ENCODE measurements at regions not wholly inside any gene's neighbourhood (a gene's known extent, or its start where the extent isn't known, plus 50 kb on each side); places are given as distances from the start of the nearest gene placed in this dataset.

DNA sequence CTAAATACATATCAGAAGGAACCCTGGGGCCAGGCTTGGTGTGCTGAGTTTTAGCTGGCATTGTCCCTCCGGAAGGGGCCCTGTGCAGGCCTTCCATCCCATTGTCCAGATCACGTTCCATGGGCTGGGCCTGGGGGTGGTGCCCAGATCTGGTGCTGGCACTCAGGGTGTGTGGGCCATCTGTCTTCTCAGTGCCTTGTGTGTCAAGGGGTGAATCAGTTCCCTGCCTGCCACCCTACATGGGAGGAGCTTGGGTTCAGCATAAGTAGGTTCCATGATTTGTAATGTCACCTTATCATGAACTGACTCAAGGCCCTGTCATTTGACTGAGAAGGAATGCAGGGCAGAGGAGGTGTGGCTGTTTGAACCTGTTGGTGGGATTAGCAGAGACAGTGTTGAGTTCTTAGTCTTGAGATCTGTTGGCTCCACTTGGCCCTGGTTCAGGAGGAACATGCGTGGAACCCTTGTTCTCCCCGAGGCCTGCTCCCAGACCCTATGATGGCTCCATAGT lies 176.8 kb downstream of the MACROH2A1 start:
- Histone ChIP-seq H3K4ac (ENCODE audit: low read depth, low read length) (no peak overlapping the region), H4K5ac (ENCODE audit: low read length) (no peak overlapping the region), H2BK5ac (ENCODE audit: low read length) (no peak overlapping the region), H3K18ac (ENCODE audit: low read length) (no peak overlapping the region), H3K4me3 (ENCODE audit: low read length) (no peak overlapping the region), H3K4me1 (ENCODE audit: control insufficient read depth, low read depth, low read length) (no peaks in the 10 kb centered on the region), H3K36me3 (ENCODE audit: control insufficient read depth, insufficient read depth, low read length) (no peaks in the 10 kb centered on the region), H3K9ac (ENCODE audit: low read length) (no peak overlapping the region), H3K56ac (ENCODE audit: low read length) (no peak overlapping the region), H3K27ac (ENCODE audit: low read depth, low read length) (no peak overlapping the region), H3K23ac (ENCODE audit: low read length) (no peak overlapping the region), H2BK120ac (ENCODE audit: low read depth, low read length) (no peak overlapping the region), H3K4me2 (ENCODE audit: low read length) (no peak overlapping the region), H4K8ac (ENCODE audit: low read depth, low read length) (no peak overlapping the region), H2BK15ac (replicated peaks; ENCODE audit: low read depth) (no peak overlapping the region), H2AK5ac (ENCODE audit: low read length) (no peak overlapping the region), H3K27me3 (ENCODE audit: insufficient read depth, low read length, poor library complexity) (no peaks in the 10 kb centered on the region), H3K79me1 (ENCODE audit: low read length) (no peaks in the 10 kb centered on the region), H3K79me2 (ENCODE audit: control insufficient read depth, insufficient read depth, low read length) (no peaks in the 10 kb centered on the region)
- WGBS (ENCODE audit: extremely low coverage, insufficient coverage, low lambda C conversion rate), result no CpG with 5 or more reads among the region's 4 CpGs
- no peak for DNase-seq

- H3K4me2 ChIP-seq (ENCODE audit: low read length), result no peak overlapping the region
- no peak overlapping the region for H3K23ac ChIP-seq (ENCODE audit: low read length)
- H3K79me1 ChIP-seq (ENCODE audit: low read length), result no peaks in the 10 kb centered on the region
- no peaks in the 10 kb centered on the region for H3K36me3 ChIP-seq (ENCODE audit: control insufficient read depth, insufficient read depth, low read length)
- H4K8ac ChIP-seq (ENCODE audit: low read depth, low read length), result no peak overlapping the region
- no peak overlapping the region for H2BK5ac ChIP-seq (ENCODE audit: low read length)
- no CpG with 5 or more reads among the region's 2 CpGs for WGBS (ENCODE audit: extremely low coverage, insufficient coverage, low lambda C conversion rate)
- no peak overlapping the region for H3K18ac ChIP-seq (ENCODE audit: low read length)
- no peaks in the 10 kb centered on the region for H3K27me3 ChIP-seq (ENCODE audit: insufficient read depth, low read length, poor library complexity)
- no peak overlapping the region for H2AK5ac ChIP-seq (ENCODE audit: low read length)
- no peak for DNase-seq
- no peak overlapping the region for H3K56ac ChIP-seq (ENCODE audit: low read length)
- no peaks in the 10 kb centered on the region for H3K79me2 ChIP-seq (ENCODE audit: control insufficient read depth, insufficient read depth, low read length)
- H3K4me3 ChIP-seq (ENCODE audit: low read length), result no peak overlapping the region
- no peak overlapping the region for H3K9ac ChIP-seq (ENCODE audit: low read length)
- H2BK15ac ChIP-seq (replicated peaks; ENCODE audit: low read depth), result no peak overlapping the region
- no peaks in the 10 kb centered on the region for H3K4me1 ChIP-seq (ENCODE audit: control insufficient read depth, low read depth, low read length)
- H3K4ac ChIP-seq (ENCODE audit: low read depth, low read length), result no peak overlapping the region
- H3K27ac ChIP-seq (ENCODE audit: low read depth, low read length), result no peak overlapping the region
- H4K5ac ChIP-seq (ENCODE audit: low read length), result no peak overlapping the region
- no peak overlapping the region for H2BK120ac ChIP-seq (ENCODE audit: low read depth, low read length)
These were observed 177.3 kb downstream of the MACROH2A1 start for GRCh38 chr5:135221696-135222095.

DNA sequence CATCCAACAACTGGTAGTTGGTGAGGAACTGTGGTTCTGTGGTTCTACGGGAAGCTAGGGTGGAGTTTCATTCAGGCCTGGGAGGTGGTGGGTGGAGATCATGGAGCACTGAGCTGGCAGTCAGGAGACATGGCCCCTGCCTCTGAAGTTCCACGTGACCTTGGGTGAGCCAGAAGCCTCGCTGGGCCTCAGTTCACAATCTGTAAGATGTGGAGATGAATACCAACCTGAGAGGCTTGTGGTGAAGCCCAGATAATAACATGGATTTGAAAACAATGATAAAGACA lies 177.9 kb downstream of the MACROH2A1 start:
- no peaks in the 10 kb centered on the region for H3K4me1 ChIP-seq (ENCODE audit: control insufficient read depth, low read depth, low read length)
- H3K4me2 ChIP-seq (ENCODE audit: low read length), result no peak overlapping the region
- no peak overlapping the region for H2BK5ac ChIP-seq (ENCODE audit: low read length)
- H3K9ac ChIP-seq (ENCODE audit: low read length), result no peak overlapping the region
- no peaks in the 10 kb centered on the region for H3K36me3 ChIP-seq (ENCODE audit: control insufficient read depth, insufficient read depth, low read length)
- H3K23ac ChIP-seq (ENCODE audit: low read length), result no peak overlapping the region
- H3K27me3 ChIP-seq (ENCODE audit: insufficient read depth, low read length, poor library complexity), result no peaks in the 10 kb centered on the region
- no peak overlapping the region for H3K4ac ChIP-seq (ENCODE audit: low read depth, low read length)
- WGBS (ENCODE audit: extremely low coverage, insufficient coverage, low lambda C conversion rate), result no CpG with 5 or more reads among the region's 3 CpGs
- H2BK120ac ChIP-seq (ENCODE audit: low read depth, low read length), result no peak overlapping the region
- H3K4me3 ChIP-seq (ENCODE audit: low read length), result no peak overlapping the region
- H2AK5ac ChIP-seq (ENCODE audit: low read length), result no peak overlapping the region
- no peaks in the 10 kb centered on the region for H3K79me2 ChIP-seq (ENCODE audit: control insufficient read depth, insufficient read depth, low read length)
- no peak overlapping the region for H2BK15ac ChIP-seq (replicated peaks; ENCODE audit: low read depth)
- H3K18ac ChIP-seq (ENCODE audit: low read length), result no peak overlapping the region
- no peaks in the 10 kb centered on the region for H3K79me1 ChIP-seq (ENCODE audit: low read length)
- no peak overlapping the region for H4K5ac ChIP-seq (ENCODE audit: low read length)
- no peak for DNase-seq
- no peak overlapping the region for H4K8ac ChIP-seq (ENCODE audit: low read depth, low read length)
- no peak overlapping the region for H3K56ac ChIP-seq (ENCODE audit: low read length)
- H3K27ac ChIP-seq (ENCODE audit: low read depth, low read length), result no peak overlapping the region

DNA sequence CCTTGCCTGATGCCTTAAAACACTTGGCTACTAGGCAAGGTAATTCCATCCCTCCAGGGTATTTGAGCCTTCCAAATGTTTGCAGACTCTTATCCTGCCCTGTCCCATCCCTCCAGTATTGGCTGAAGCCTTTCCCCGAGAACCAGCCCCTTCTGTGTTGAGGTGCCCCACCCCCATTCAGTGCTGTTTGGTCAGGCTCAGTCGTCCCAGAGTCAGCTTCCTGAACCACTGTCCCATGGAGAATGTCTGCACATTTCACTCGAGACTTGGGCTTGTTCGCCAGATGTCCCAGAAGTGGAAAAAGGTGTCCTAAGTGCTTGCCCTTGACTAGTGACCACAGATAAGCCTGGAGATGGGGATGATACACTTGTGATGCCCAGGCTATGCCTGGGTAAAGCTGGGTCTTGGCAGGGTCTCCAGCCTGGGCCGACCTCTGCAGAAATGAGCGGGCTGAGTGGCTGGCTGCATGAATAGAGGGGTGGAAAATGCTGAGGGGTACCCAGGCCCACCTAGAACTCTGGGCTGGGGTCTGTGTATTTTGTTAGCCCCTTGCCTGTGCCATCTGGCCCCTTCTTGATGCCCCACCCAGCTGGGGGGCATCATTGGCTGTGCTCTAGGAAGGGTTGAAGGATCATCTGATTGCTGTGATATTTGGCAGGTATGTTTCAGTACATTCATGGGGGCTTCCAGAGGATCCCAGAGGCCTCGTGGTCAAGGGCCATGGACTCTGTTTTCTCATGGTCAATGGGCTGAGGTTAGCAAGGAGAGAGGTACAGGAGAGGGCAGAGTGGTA lies 178.4 kb downstream of the MACROH2A1 start:
- no CpG with 5 or more reads among the region's 7 CpGs for WGBS (ENCODE audit: extremely low coverage, insufficient coverage, low lambda C conversion rate)
- H2AK5ac ChIP-seq (ENCODE audit: low read length), result no peak overlapping the region
- no peak overlapping the region for H3K23ac ChIP-seq (ENCODE audit: low read length)
- no peak overlapping the region for H3K4ac ChIP-seq (ENCODE audit: low read depth, low read length)
- DNase-seq, result no peak
- H3K9ac ChIP-seq (ENCODE audit: low read length), result no peak overlapping the region
- H3K79me2 ChIP-seq (ENCODE audit: control insufficient read depth, insufficient read depth, low read length), result no peaks in the 10 kb centered on the region
- H2BK120ac ChIP-seq (ENCODE audit: low read depth, low read length), result no peak overlapping the region
- no peaks in the 10 kb centered on the region for H3K27me3 ChIP-seq (ENCODE audit: insufficient read depth, low read length, poor library complexity)
- H4K5ac ChIP-seq (ENCODE audit: low read length), result no peak overlapping the region
- H3K27ac ChIP-seq (ENCODE audit: low read depth, low read length), result no peak overlapping the region
- H3K18ac ChIP-seq (ENCODE audit: low read length), result no peak overlapping the region
- no peak overlapping the region for H3K56ac ChIP-seq (ENCODE audit: low read length)
- no peak overlapping the region for H4K8ac ChIP-seq (ENCODE audit: low read depth, low read length)
- no peaks in the 10 kb centered on the region for H3K79me1 ChIP-seq (ENCODE audit: low read length)
- no peak overlapping the region for H2BK5ac ChIP-seq (ENCODE audit: low read length)
- H3K36me3 ChIP-seq (ENCODE audit: control insufficient read depth, insufficient read depth, low read length), result no peaks in the 10 kb centered on the region
- no peak overlapping the region for H3K4me3 ChIP-seq (ENCODE audit: low read length)
- H3K4me2 ChIP-seq (ENCODE audit: low read length), result no peak overlapping the region
- no peak overlapping the region for H2BK15ac ChIP-seq (replicated peaks; ENCODE audit: low read depth)
- no peaks in the 10 kb centered on the region for H3K4me1 ChIP-seq (ENCODE audit: control insufficient read depth, low read depth, low read length)

DNA sequence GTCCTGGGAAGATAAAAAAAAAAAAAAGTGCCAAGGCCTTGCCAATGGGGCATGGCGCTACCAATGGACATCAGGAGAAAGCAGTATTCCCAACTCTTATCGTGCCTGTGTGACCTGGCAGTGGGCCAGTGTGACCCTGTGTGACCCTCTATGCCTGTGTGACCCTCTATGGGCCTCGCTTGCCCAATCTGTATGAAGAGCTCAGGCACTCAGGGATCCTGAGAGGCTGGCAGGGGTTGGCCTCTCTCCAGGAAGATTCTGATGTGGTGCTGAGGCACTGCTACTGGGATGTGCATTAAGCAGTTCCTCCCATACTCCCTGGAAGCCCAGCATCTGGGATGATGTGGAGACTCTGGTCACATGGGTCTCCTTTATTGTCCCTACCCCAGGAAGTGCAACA lies 179.2 kb downstream of the MACROH2A1 start:
- Histone ChIP-seq H2BK5ac (ENCODE audit: low read length) (no peak overlapping the region), H3K4ac (ENCODE audit: low read depth, low read length) (no peak overlapping the region), H3K4me1 (ENCODE audit: control insufficient read depth, low read depth, low read length) (no peaks in the 10 kb centered on the region), H3K23ac (ENCODE audit: low read length) (no peak overlapping the region), H3K4me3 (ENCODE audit: low read length) (no peak overlapping the region), H3K27ac (ENCODE audit: low read depth, low read length) (no peak overlapping the region), H3K27me3 (ENCODE audit: insufficient read depth, low read length, poor library complexity) (no peaks in the 10 kb centered on the region), H3K9ac (ENCODE audit: low read length) (no peak overlapping the region), H4K8ac (ENCODE audit: low read depth, low read length) (no peak overlapping the region), H3K18ac (ENCODE audit: low read length) (no peak overlapping the region), H2BK15ac (replicated peaks; ENCODE audit: low read depth) (no peak overlapping the region), H2BK120ac (ENCODE audit: low read depth, low read length) (no peak overlapping the region), H3K36me3 (ENCODE audit: control insufficient read depth, insufficient read depth, low read length) (no peaks in the 10 kb centered on the region), H3K56ac (ENCODE audit: low read length) (no peak overlapping the region), H4K5ac (ENCODE audit: low read length) (no peak overlapping the region), H2AK5ac (ENCODE audit: low read length) (no peak overlapping the region), H3K79me1 (ENCODE audit: low read length) (no peaks in the 10 kb centered on the region), H3K4me2 (ENCODE audit: low read length) (no peak overlapping the region), H3K79me2 (ENCODE audit: control insufficient read depth, insufficient read depth, low read length) (no peaks in the 10 kb centered on the region)
- whole genome bisulfite sequencing (ENCODE audit: extremely low coverage, insufficient coverage, low lambda C conversion rate), result no CpG with 5 or more reads among the region's 3 CpGs
- no peak for DNase-seq
